ENCODE measurements at regions not wholly inside any gene's neighbourhood (a gene's known extent, or its start where the extent isn't known, plus 50 kb on each side); places are given as distances from the start of the nearest gene placed in this dataset.

DNA sequence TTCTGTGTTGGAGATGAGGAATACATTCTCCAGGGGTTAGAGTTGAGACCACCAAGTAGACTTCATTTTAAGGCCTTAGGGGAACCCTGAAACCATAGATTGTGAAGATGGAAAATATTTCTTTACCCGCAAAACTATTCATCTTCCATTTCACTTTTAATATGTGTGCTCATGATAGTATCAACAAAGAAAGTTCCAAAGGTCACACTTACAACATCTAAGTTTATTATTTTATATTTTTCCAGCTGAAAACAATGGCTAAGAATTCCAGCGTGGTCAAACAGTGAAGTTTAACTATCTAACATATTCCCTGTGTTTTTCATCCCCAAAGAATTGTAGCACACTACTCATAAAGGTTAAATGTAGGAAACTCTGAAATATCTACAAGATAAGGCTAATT lies 214.5 kb upstream of the GIMD1 start:
- no peak for TF ChIP-seq MTA3 (IDR thresholded peaks at IDR 0.05; ENCODE audit: borderline replicate concordance, low read length)
- no peak for TF ChIP-seq NFYB (IDR thresholded peaks at IDR 0.05; ENCODE audit: insufficient read depth, low read depth, low read length)
- no peak for TF ChIP-seq SREBF1 (IDR thresholded peaks at IDR 0.05; ENCODE audit: low read length)
- TF ChIP-seq CHD1 (IDR thresholded peaks at IDR 0.05; ENCODE audit: low read depth, low read length) = no peak
- no peak for TF ChIP-seq MEF2B (IDR thresholded peaks at IDR 0.05; ENCODE audit: partially characterized antibody, poor library complexity, severe bottlenecking)
- TF ChIP-seq MYC (IDR thresholded peaks at IDR 0.05; ENCODE audit: insufficient read depth, insufficient read length, insufficient replicate concordance, low read length, severe bottlenecking) = no peak
- H3K27me3 ChIP-seq (replicated peaks in 1 of 2; ENCODE audit: control insufficient read depth in 2 of 2, insufficient read depth in 2 of 2, low read length in 1 of 2) = no peaks in the 10 kb centered on the region
- intact Hi-C loops (cut with micrococcal nuclease; ENCODE audit: unreplicated experiment) (no loop called here), in situ Hi-C loops (cut with MboI) (no loop called here)
- ATAC-seq (no peak), DNase-seq (ENCODE audit: low read depth, low spot score) (no peak), FAIRE-seq (no peak)
- no peaks in the 10 kb centered on the region for H3K9me3 ChIP-seq (replicated peaks; ENCODE audit: control insufficient read depth, insufficient read depth, low read length)
- no peaks in the 10 kb centered on the region for H3K79me2 ChIP-seq (ENCODE audit: control insufficient read depth, insufficient read depth, low read length)
- SMC1A ChIA-PET (ENCODE audit: uncharacterized antibody, unreplicated experiment) = no interaction called here
- no peaks in the 10 kb centered on the region for H3K36me3 ChIP-seq (ENCODE audit: control insufficient read depth in 2 of 2, insufficient read depth in 2 of 2, low read length in 1 of 2)
- WGBS (ENCODE audit: insufficient coverage, insufficient replicate concordance, low lambda C conversion rate, missing lambda C conversion rate) = 21% methylated on average over 2 of the region's 2 CpGs
- CTCF ChIA-PET = no interaction called here
- RAD21 ChIA-PET (ENCODE audit: unreplicated experiment) = no interaction called here
- no peak overlapping the region for H2AFZ ChIP-seq (ENCODE audit: control insufficient read depth, low read depth, low read length)
- no peak overlapping the region for H3K4me2 ChIP-seq (ENCODE audit: control insufficient read depth, insufficient read depth)
- no peaks in the 10 kb centered on the region for H4K20me1 ChIP-seq (ENCODE audit: control insufficient read depth, insufficient read depth)
- H3K4me1 ChIP-seq (ENCODE audit: control insufficient read depth, insufficient read depth, low read length) = no peaks in the 10 kb centered on the region
- no peak overlapping the region for H3K27ac ChIP-seq (ENCODE audit: control insufficient read depth, insufficient read depth)
- no TSS peak for BruUV-seq (replicated peaks)
- POLR2A ChIA-PET = no interaction called here
- no peak overlapping the region for H3K9ac ChIP-seq (ENCODE audit: control insufficient read depth, insufficient read depth, low read length)
- no peak overlapping the region for H3K4me3 ChIP-seq

DNA sequence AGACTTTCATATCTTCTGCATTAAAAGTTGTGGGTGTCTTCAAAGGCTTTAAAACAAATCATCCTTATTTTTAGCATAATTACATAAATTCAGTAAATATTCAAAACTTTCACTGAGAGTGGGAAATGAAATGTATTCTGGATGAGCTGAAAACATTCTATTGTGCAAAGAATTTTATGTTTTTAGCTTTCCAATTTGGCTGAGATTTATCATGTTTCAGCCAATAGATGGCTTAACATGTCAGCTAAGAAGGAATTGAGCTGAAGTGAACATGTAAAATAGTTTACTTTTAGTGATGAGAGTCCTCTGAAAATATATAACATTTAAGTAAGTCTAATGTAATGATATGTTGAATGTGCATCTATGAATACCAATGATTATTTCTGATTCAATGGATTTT lies 213.5 kb upstream of the GIMD1 start:
- no peak for ATAC-seq
- SMC1A ChIA-PET (ENCODE audit: uncharacterized antibody, unreplicated experiment) = interaction anchor here (1.5 kb wide), 1 partner anchor 10 kb away, joined by 3 read pairs; no protein-coding TSS in a partner anchor
- no peaks in the 10 kb centered on the region for H4K20me1 ChIP-seq (ENCODE audit: control insufficient read depth, insufficient read depth)
- H3K4me2 ChIP-seq (ENCODE audit: control insufficient read depth, insufficient read depth) = no peak overlapping the region
- FAIRE-seq = no peak
- no peak overlapping the region for H2AFZ ChIP-seq (ENCODE audit: control insufficient read depth, low read depth, low read length)
- DNase-seq (ENCODE audit: low read depth, low spot score) = no peak
- H3K9me3 ChIP-seq (replicated peaks; ENCODE audit: control insufficient read depth, insufficient read depth, low read length) = no peaks in the 10 kb centered on the region
- TF ChIP-seq YBX1 (IDR thresholded peaks at IDR 0.05) (no peak), MTA3 (IDR thresholded peaks at IDR 0.05; ENCODE audit: borderline replicate concordance, low read length) (no peak), ETV6 (conservative IDR thresholded peaks at IDR 0.05 in 1 of 2, IDR thresholded peaks at IDR 0.05 in 1 of 2; ENCODE audit: borderline replicate concordance in 1 of 2, low read depth in 1 of 2) (no peak), HSF1 (IDR thresholded peaks at IDR 0.05; ENCODE audit: low read depth, low read length) (no peak), CBFB (IDR thresholded peaks at IDR 0.05; ENCODE audit: low read depth) (no peak), RAD21 (IDR thresholded peaks at IDR 0.05; ENCODE audit: insufficient read depth, low read depth, low read length) (no peak), STAT1 (conservative IDR thresholded peaks at IDR 0.05) (no peak), MYB (IDR thresholded peaks at IDR 0.05; ENCODE audit: borderline replicate concordance, low read depth, low read length) (no peak)
- in situ Hi-C loops (cut with MboI) = no loop called here
- H3K9ac ChIP-seq (ENCODE audit: control insufficient read depth, insufficient read depth, low read length) = no peak overlapping the region
- H3K4me3 ChIP-seq = no peak overlapping the region
- H3K27me3 ChIP-seq (replicated peaks in 1 of 2; ENCODE audit: control insufficient read depth in 2 of 2, insufficient read depth in 2 of 2, low read length in 1 of 2) = no peaks in the 10 kb centered on the region
- H3K36me3 ChIP-seq (ENCODE audit: control insufficient read depth in 2 of 2, insufficient read depth in 2 of 2, low read length in 1 of 2) = no peaks in the 10 kb centered on the region
- H3K4me1 ChIP-seq (ENCODE audit: control insufficient read depth, insufficient read depth, low read length) = no peaks in the 10 kb centered on the region
- RAD21 ChIA-PET (ENCODE audit: unreplicated experiment) = no interaction called here
- CTCF ChIA-PET = no interaction called here
- H3K79me2 ChIP-seq (ENCODE audit: control insufficient read depth, insufficient read depth, low read length) = no peaks in the 10 kb centered on the region
- no TSS peak for BruUV-seq (replicated peaks)
- H3K27ac ChIP-seq (ENCODE audit: control insufficient read depth, insufficient read depth) = no peak overlapping the region
- POLR2A ChIA-PET = no interaction called here
- intact Hi-C loops (cut with micrococcal nuclease; ENCODE audit: unreplicated experiment) = no loop called here
